DND-41 (cell line): ENCODE measurements at regions not wholly inside any gene's neighbourhood (a gene's known extent, or its start where the extent isn't known, plus 50 kb on each side); places are given as distances from the start of the nearest gene placed in this dataset.

Experiments
- ATAC-seq: fragments of 200-7000 bp; cut with Tn5 transposase; 3 replicates; pipeline ENCODE4 v1.9.1; 2021; ENCODE audit warnings: low read depth; ENCODE audit not compliant: insufficient read depth
- DNase-seq: peaks from one replicate; pipeline ENCODE4 v3.0.0-alpha.2; 2020
- H2AFZ ChIP-seq: 2 replicates; pipeline ENCODE4 v1.6.0; 2012; ENCODE audit warnings: low read depth, low read length
- H3K27ac ChIP-seq: 2 replicates; pipeline ENCODE4 v1.5.1; 2012; ENCODE audit warnings: low read length, inconsistent platforms
- H3K27me3 ChIP-seq: fragments of 200-600 bp; sonication (generic); 2 replicates; pipeline ENCODE4 v1.6.0; 2012; ENCODE audit warnings: low read length, mild to moderate bottlenecking, inconsistent platforms; ENCODE audit not compliant: insufficient read depth, poor library complexity
- H3K36me3 ChIP-seq: 2 replicates; pipeline ENCODE4 v1.5.1; 2012; ENCODE audit warnings: low read length, inconsistent platforms; ENCODE audit not compliant: insufficient read depth
- H3K4me1 ChIP-seq: 2 replicates; pipeline ENCODE4 v1.5.1; 2012; ENCODE audit warnings: mild to moderate bottlenecking, low read length; ENCODE audit not compliant: insufficient read depth
- H3K4me2 ChIP-seq: 2 replicates; pipeline ENCODE4 v1.6.0; 2012; ENCODE audit warnings: mild to moderate bottlenecking, moderate library complexity, low read length, inconsistent platforms; ENCODE audit not compliant: insufficient read depth
- H3K4me3 ChIP-seq, 2 experiments: fragments of 200-600 bp in 1 of 2; shearing (Covaris generic) in 1 of 2; 2 replicates each; pipeline ENCODE4 v1.5.1; 2012 to 2016; ENCODE audit warnings: inconsistent platforms in 2 of 2, low read length in 2 of 2, mild to moderate bottlenecking in 2 of 2, low read depth in 1 of 2, moderate library complexity in 1 of 2
- H3K79me2 ChIP-seq: 2 replicates; pipeline ENCODE4 v1.6.0; 2012; ENCODE audit warnings: low read length, inconsistent platforms; ENCODE audit not compliant: insufficient read depth
- H3K9ac ChIP-seq: 2 replicates; pipeline ENCODE4 v1.6.0; 2012; ENCODE audit warnings: low read depth, mild to moderate bottlenecking, inconsistent platforms, low read length, moderate library complexity
- H3K9me3 ChIP-seq: 2 replicates; pipeline ENCODE4 v1.5.1; 2012; ENCODE audit warnings: low read length, moderate library complexity, mild to moderate bottlenecking, inconsistent platforms; ENCODE audit not compliant: insufficient read depth, severe bottlenecking
- H4K20me1 ChIP-seq: 2 replicates; pipeline ENCODE4 v1.6.0; 2012; ENCODE audit warnings: low read length; ENCODE audit not compliant: insufficient read depth
- EZH2 ChIP-seq: IDR thresholded peaks from 3 replicates; pipeline ENCODE4 v1.6.1; 2012; ENCODE audit warnings: borderline replicate concordance, low read depth, mild to moderate bottlenecking, moderate library complexity, low read length, inconsistent platforms; ENCODE audit not compliant: severe bottlenecking
- TF ChIP-seq, protein P1 (sequence below): IDR thresholded peaks from 2 replicates; pipeline ENCODE4 v1.5.1; 2012; ENCODE audit warnings: borderline replicate concordance, low read length, moderate library complexity, mild to moderate bottlenecking; ENCODE audit not compliant: poor library complexity, severe bottlenecking; ENCODE audit errors: extremely low read depth

DNA sequence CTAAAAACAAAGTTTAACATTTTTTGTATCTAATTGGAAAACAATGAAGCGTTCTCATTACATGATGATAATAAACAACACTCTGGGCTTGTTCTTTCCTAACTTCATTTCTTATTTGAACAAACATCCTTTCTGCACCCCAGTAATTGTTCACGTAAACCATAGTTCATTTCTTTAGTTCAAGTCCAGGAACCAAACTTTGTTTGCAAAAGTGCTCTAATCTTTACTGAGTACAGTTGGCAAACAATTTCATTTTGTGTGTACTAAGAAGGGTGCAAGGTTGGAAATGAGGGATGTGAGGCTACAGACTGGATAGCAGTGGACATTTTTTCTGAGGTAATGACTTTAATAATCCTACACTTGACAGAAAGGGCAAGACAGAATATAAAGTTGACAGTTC, 113.5 kb downstream of the NREP start:
- Histone ChIP-seq H4K20me1 (no peaks in the 10 kb centered on the region), H3K79me2 (no peaks in the 10 kb centered on the region), H3K36me3 (no peaks in the 10 kb centered on the region), H2AFZ (no peak overlapping the region), H3K4me1 (peaks cover 7% of the 10 kb centered on the region), H3K4me3 (no peak overlapping the region), H3K9me3 (peaks cover 21% of the 10 kb centered on the region), H3K27me3 (no peaks in the 10 kb centered on the region), H3K27ac (no peak overlapping the region), H3K4me2 (no peak overlapping the region), H3K9ac (no peak overlapping the region)
- ATAC-seq (no peak), DNase-seq (no peak)
- TF ChIP-seq, protein P1, sequence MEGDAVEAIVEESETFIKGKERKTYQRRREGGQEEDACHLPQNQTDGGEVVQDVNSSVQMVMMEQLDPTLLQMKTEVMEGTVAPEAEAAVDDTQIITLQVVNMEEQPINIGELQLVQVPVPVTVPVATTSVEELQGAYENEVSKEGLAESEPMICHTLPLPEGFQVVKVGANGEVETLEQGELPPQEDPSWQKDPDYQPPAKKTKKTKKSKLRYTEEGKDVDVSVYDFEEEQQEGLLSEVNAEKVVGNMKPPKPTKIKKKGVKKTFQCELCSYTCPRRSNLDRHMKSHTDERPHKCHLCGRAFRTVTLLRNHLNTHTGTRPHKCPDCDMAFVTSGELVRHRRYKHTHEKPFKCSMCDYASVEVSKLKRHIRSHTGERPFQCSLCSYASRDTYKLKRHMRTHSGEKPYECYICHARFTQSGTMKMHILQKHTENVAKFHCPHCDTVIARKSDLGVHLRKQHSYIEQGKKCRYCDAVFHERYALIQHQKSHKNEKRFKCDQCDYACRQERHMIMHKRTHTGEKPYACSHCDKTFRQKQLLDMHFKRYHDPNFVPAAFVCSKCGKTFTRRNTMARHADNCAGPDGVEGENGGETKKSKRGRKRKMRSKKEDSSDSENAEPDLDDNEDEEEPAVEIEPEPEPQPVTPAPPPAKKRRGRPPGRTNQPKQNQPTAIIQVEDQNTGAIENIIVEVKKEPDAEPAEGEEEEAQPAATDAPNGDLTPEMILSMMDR = no peak
- TF ChIP-seq EZH2 = no peak

DNA sequence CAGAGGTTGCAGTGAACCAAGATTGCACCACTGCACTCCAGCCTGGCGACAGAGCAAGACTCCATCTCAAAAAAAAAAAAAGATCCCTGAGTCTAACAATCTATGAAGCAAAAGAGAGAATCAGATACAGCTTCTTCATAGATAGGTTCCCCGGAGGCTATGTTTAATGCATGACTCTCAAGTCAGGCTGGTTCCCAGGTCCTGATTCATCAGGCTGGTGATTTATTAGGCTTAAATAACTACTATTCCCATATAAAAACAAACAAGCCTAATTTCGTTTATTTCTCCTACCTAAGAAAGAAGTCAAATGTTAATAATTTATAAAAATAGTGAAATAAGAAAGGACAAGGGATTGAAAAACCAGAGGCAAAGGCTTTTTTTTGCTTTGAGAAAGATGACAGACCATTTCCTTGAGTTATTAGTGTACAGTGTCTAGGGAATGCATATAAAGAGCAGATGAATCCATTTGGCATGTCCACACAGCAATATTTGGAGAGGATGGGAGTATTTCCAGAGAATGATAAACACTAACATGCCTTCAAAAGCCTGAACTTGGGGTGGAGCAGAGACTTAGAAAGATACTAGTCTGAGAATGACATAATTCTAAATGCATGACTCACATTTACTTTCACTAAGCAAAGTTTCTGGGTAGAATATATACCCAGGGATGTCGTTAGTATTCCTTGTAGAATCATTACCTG, 115.3 kb downstream of the NREP start:
- Histone ChIP-seq H3K27ac (no peak overlapping the region), H3K27me3 (no peaks in the 10 kb centered on the region), H3K9ac (no peak overlapping the region), H3K4me2 (no peak overlapping the region), H2AFZ (no peak overlapping the region), H3K4me1 (peaks cover 7% of the 10 kb centered on the region), H3K36me3 (no peaks in the 10 kb centered on the region), H3K9me3 (peaks cover 23% of the 10 kb centered on the region), H3K4me3 (no peak overlapping the region), H3K79me2 (no peaks in the 10 kb centered on the region), H4K20me1 (no peaks in the 10 kb centered on the region)
- no peak for DNase-seq
- TF ChIP-seq, protein P1 = no peak
- TF ChIP-seq EZH2 = no peak
- ATAC-seq = no peak

DNA sequence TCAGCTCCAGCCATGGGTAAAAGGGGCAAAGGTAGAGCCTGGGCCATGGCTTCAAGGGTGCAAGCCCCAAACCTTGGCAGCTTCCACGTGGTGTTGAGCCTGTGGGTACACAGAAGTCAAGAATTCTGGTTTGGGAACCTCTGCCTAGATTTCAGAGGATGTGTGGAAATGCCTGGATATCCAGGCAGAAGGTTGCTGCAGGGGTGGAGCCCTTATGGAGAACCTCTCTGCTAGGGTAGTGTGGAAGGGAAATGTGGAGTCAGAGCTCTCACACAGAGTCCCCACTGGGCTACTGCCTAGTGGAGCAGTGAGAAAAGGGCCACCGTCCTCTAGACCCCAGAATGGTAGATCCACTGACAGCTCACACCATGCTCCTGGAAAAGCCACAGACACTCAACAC, 117.1 kb downstream of the NREP start:
- Histone ChIP-seq H3K4me2 (no peak overlapping the region), H3K9ac (no peak overlapping the region), H3K4me3 (no peak overlapping the region), H3K36me3 (no peaks in the 10 kb centered on the region), H3K79me2 (no peaks in the 10 kb centered on the region), H4K20me1 (no peaks in the 10 kb centered on the region), H3K4me1 (peaks cover 6% of the 10 kb centered on the region), H3K9me3 (peaks cover 23% of the 10 kb centered on the region), H3K27me3 (no peaks in the 10 kb centered on the region), H2AFZ (no peak overlapping the region), H3K27ac (no peak overlapping the region)
- DNase-seq = no peak
- no peak for TF ChIP-seq EZH2
- TF ChIP-seq, protein P1 = no peak
- ATAC-seq = no peak
